Kidney (tissue), 13 donors: ENCODE measurements at regions not wholly inside any gene's neighbourhood (a gene's known extent, or its start where the extent isn't known, plus 50 kb on each side); places are given as distances from the start of the nearest gene placed in this dataset.

ENCODE experiments used
- DNase-seq, 5 donors: peaks; one replicate each; pipeline ENCODE4 v3.0.0-alpha.2; 2013 to 2020
- FAIRE-seq: peaks from 2 replicates; lab custom pipeline; 2012; peaks lifted over from hg19 to GRCh38; lab: Jason Lieb, UNC
- H3K27ac ChIP-seq, 2 donors: one replicate each; pipeline ENCODE4 v1.7.0; 2013; ENCODE audit warnings: low read depth in 2 of 2, low read length in 2 of 2, inconsistent platforms in 1 of 2
- H3K27me3 ChIP-seq: one replicate; pipeline ENCODE4 v1.7.1; 2013; ENCODE audit warnings: low read length, inconsistent platforms; ENCODE audit not compliant: control insufficient read depth, insufficient read depth
- H3K36me3 ChIP-seq, 3 donors: one replicate each; pipeline versions ENCODE4 v1.7.0 to v1.7.1; 2013; ENCODE audit warnings: low read length in 3 of 3, control low read depth in 1 of 3, inconsistent platforms in 1 of 3; ENCODE audit not compliant: insufficient read depth in 3 of 3, control insufficient read depth in 2 of 3
- H3K4me1 ChIP-seq, 3 donors: one replicate each; pipeline versions ENCODE4 v1.7.0 to v1.7.1; 2013; ENCODE audit warnings: low read length in 3 of 3, inconsistent platforms in 1 of 3, low read depth in 1 of 3; ENCODE audit not compliant: control insufficient read depth in 2 of 3, insufficient read depth in 2 of 3
- H3K4me3 ChIP-seq, 3 donors: one replicate each; pipeline versions ENCODE4 v1.7.0 to v1.8.1; 2013; ENCODE audit warnings: low read length in 3 of 3, control low read depth in 1 of 3, inconsistent platforms in 1 of 3
- H3K9ac ChIP-seq, 3 donors: one replicate each; pipeline versions ENCODE4 v1.7.0 to v1.7.1; 2013; ENCODE audit warnings: low read length in 3 of 3, control low read depth in 1 of 3, inconsistent platforms in 1 of 3
- H3K9me3 ChIP-seq, 3 donors: one replicate each; pipeline versions ENCODE4 v1.7.0 to v1.7.1; 2013; ENCODE audit warnings: low read length in 3 of 3, control low read depth in 1 of 3, inconsistent platforms in 1 of 3; ENCODE audit not compliant: control insufficient read depth in 2 of 3, insufficient read depth in 1 of 3
- intact Hi-C: fragments of 100-400 bp; cut with DNase I; formaldehyde crosslinking; loops from one replicate; pipeline ENCODE4 v1.11.1; 2022
- TF ChIP-seq, protein P1 (sequence below): IDR thresholded peaks from 3 replicates; pipeline ENCODE4 v1.5.1; 2012; ENCODE audit warnings: mild to moderate bottlenecking, moderate library complexity, borderline replicate concordance; ENCODE audit not compliant: insufficient read depth; ENCODE audit errors: extremely low read depth
- donor health status: control.
- donor health status: control.
- donor health status: control.
- donor health status: control.
- donor health status: control.
- donor health status: DM: yes; HTN: yes; CAD: no.
- donor health status: Normal renal cell carcinoma (clear cell type).

DNA sequence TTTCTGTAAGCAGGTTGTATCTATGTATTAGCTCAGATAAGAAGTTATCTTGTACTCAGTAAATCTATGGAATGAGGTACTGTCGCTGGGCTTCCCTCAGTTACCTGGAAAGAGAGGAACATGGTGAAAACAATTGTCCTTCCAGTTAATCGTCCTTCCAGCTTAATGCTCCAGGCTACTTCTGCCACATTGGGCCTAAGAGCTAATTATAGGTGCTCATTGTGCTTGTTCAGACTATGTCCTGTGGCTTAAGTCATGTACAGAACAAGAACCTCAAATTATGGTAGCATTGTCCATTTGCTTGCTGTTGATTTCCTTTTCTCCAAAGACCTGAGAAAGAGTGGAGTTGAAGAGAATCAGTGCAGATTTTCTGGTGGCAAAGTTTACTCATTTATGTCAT, 86.1 kb upstream of the MBL2 start:
- FAIRE-seq, result no peak
- Histone ChIP-seq H3K4me3 (no peak overlapping the region), H3K27me3 (no peaks in the 10 kb centered on the region), H3K9me3 (no peaks in the 10 kb centered on the region), H3K4me1 (no peaks in the 10 kb centered on the region), H3K36me3 (no peaks in the 10 kb centered on the region), H3K9ac (no peak overlapping the region), H3K27ac (no peak overlapping the region)
- intact Hi-C loops, result no loop called here
- TF ChIP-seq, protein P1, sequence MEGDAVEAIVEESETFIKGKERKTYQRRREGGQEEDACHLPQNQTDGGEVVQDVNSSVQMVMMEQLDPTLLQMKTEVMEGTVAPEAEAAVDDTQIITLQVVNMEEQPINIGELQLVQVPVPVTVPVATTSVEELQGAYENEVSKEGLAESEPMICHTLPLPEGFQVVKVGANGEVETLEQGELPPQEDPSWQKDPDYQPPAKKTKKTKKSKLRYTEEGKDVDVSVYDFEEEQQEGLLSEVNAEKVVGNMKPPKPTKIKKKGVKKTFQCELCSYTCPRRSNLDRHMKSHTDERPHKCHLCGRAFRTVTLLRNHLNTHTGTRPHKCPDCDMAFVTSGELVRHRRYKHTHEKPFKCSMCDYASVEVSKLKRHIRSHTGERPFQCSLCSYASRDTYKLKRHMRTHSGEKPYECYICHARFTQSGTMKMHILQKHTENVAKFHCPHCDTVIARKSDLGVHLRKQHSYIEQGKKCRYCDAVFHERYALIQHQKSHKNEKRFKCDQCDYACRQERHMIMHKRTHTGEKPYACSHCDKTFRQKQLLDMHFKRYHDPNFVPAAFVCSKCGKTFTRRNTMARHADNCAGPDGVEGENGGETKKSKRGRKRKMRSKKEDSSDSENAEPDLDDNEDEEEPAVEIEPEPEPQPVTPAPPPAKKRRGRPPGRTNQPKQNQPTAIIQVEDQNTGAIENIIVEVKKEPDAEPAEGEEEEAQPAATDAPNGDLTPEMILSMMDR, result no peak
- no peak for DNase-seq

DNA sequence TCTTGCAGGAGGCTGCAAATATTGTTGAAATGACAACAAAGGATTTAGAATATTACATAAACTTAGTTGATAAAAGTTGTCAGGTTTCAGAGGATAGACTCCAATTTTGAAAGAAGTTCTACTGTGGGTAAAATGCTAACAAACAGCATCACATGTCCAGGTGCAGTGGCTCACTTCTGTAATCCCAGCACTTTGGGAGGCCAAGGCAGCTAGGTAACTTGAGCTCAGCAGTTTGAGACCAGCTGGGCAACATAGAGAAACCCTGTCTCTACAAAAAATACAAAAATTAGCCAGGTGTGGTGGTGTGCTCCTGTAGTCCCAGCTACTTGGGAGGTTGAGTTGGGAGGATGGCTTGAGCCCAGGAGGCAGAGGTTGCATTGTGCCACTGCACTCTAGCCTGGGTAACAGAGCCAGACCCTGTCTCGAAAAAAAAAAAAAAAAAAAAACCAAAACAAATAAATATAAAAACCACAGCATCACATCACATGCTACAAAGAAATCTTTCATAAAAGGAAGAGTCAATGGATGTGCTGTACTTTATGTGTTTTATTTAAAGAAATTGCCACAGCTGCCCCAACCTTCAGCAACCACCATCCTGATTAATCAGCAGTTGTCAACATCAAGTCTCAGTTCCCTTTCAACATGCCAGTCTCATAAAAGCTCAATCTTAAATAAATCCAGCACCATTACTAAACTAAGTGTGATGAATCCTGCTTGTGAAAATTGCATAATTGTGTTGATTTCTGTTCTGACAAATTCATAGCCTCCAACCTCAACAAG, 83.2 kb upstream of the MBL2 start:
- no peak overlapping the region for H3K9ac ChIP-seq
- intact Hi-C loops, result no loop called here
- no peaks in the 10 kb centered on the region for H3K27me3 ChIP-seq
- no peaks in the 10 kb centered on the region for H3K36me3 ChIP-seq
- H3K27ac ChIP-seq, result no peak overlapping the region
- TF ChIP-seq, protein P1, result no peak
- no peaks in the 10 kb centered on the region for H3K4me1 ChIP-seq
- no peaks in the 10 kb centered on the region for H3K9me3 ChIP-seq
- FAIRE-seq (no peak), DNase-seq (no peak)
- no peak overlapping the region for H3K4me3 ChIP-seq

DNA sequence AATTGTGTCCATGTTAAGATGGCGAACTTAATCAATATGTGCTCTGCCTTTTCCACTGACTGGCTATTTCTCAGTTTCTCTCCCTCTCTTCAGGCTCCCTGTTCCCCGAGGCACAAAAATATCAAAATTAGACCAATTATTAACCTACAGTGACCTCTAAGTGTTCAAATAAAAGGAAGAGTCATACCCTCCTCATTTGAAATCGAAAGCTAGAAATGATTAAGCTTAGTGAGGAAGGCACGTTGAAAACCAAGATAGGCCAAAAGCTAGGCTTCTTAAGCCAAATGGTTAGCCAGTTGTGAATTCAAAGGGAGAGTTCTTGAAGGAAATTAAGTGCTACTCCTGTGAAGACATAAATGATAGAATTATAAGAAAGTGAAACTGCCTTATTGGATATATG, 81.1 kb upstream of the MBL2 start:
- FAIRE-seq (no peak), DNase-seq (no peak)
- TF ChIP-seq, protein P1, result no peak
- no peak overlapping the region for H3K27ac ChIP-seq
- H3K4me1 ChIP-seq, result no peaks in the 10 kb centered on the region
- H3K9me3 ChIP-seq, result no peaks in the 10 kb centered on the region
- intact Hi-C loops, result no loop called here
- no peaks in the 10 kb centered on the region for H3K27me3 ChIP-seq
- H3K4me3 ChIP-seq, result no peak overlapping the region
- no peaks in the 10 kb centered on the region for H3K36me3 ChIP-seq
- no peak overlapping the region for H3K9ac ChIP-seq
